Stomach (tissue), 4 donors: ENCODE measurements at regions not wholly inside any gene's neighbourhood (a gene's known extent, or its start where the extent isn't known, plus 50 kb on each side); places are given as distances from the start of the nearest gene placed in this dataset.

Experiments used
- CTCF ChIP-seq, 7 experiments: fragments of 450-650 bp in 4 of 7; fragments of 200-600 bp in 3 of 7; sonication (generic) in 3 of 7; IDR thresholded peaks; one replicate each; pipeline ENCODE4 v1.5.1; 2016 to 2019; ENCODE audit warnings: antibody characterized with exemption in 7 of 7, control low read depth in 2 of 7, mild to moderate bottlenecking in 1 of 7
- EP300 ChIP-seq: sonication (generic); formaldehyde crosslinking; IDR thresholded peaks from one replicate; pipeline ENCODE4 v1.6.1; 2017; ENCODE audit warnings: antibody characterized with exemption
- POLR2A ChIP-seq, 4 donors: fragments of 450-650 bp; IDR thresholded peaks; one replicate each; pipeline ENCODE4 v1.6.1; 2016; ENCODE audit warnings: antibody characterized with exemption in 4 of 4, control low read depth in 2 of 4, mild to moderate bottlenecking in 1 of 4, moderate library complexity in 1 of 4
- POLR2AphosphoS5 ChIP-seq, 3 donors: sonication (generic); formaldehyde crosslinking; IDR thresholded peaks; one replicate each; pipeline ENCODE4 v1.6.1; 2016; ENCODE audit warnings: antibody characterized with exemption in 3 of 3

- TF ChIP-seq CTCF (IDR thresholded peaks at IDR 0.05) (no peak), POLR2A (IDR thresholded peaks at IDR 0.05) (no peak), POLR2AphosphoS5 (IDR thresholded peaks at IDR 0.05) (no peak), EP300 (no peak)
Observed at GRCh38 chr7:25947669-25948516, 204.1 kb upstream of the NFE2L3 start.
